HEK293 (cell line): ENCODE measurements at regions not wholly inside any gene's neighbourhood (a gene's known extent, or its start where the extent isn't known, plus 50 kb on each side); places are given as distances from the start of the nearest gene placed in this dataset.

Experiments
- CTCF ChIA-PET: fragments of 350-600 bp; formaldehyde crosslinking; extraction: SDS; loops from one replicate; lab custom pipeline; 2021; ENCODE audit warnings: antibody characterized with exemption; lab: Yijun Ruan, JAX
- POLR2A ChIA-PET: fragments of 300-600 bp; formaldehyde crosslinking; extraction: SDS; loops from one replicate; lab custom pipeline; 2020; ENCODE audit warnings: antibody characterized with exemption, inconsistent platforms; lab: Yijun Ruan, JAX
- H3K27ac ChIP-seq: fragments of 200-500 bp; sonication (Bioruptor generic); 2 replicates; pipeline ENCODE4 v1.5.1; 2014; ENCODE audit warnings: low read depth, low read length, control low read depth, inconsistent platforms; ENCODE audit errors: extremely low read depth
- H3K36me3 ChIP-seq, 2 experiments: fragments of 200-500 bp in 1 of 2; sonication (Bioruptor generic) in 1 of 2; 1 replicate in 1 of 2; 2 replicates in 1 of 2; pipeline ENCODE4 v1.5.1; 2014 to 2017; ENCODE audit warnings: inconsistent platforms in 2 of 2, low read length in 2 of 2; ENCODE audit not compliant: control insufficient read depth in 2 of 2, insufficient read depth in 1 of 2
- H3K4me1 ChIP-seq: fragments of 200-500 bp; sonication (Bioruptor generic); 2 replicates; pipeline ENCODE4 v1.5.1; 2014; ENCODE audit warnings: mild to moderate bottlenecking, low read length, inconsistent platforms; ENCODE audit not compliant: control insufficient read depth, insufficient read depth
- H3K4me3 ChIP-seq: 2 replicates; pipeline ENCODE4 v1.5.1; 2011; ENCODE audit warnings: low read depth, mild to moderate bottlenecking, control low read depth, low read length, moderate library complexity
- H3K9me3 ChIP-seq: fragments of 200-500 bp; sonication (Bioruptor generic); 2 replicates; pipeline ENCODE4 v1.5.1; 2014; ENCODE audit warnings: low read depth, low read length, inconsistent platforms; ENCODE audit not compliant: control insufficient read depth, insufficient read depth
- HOXC10 ChIP-seq: sonication (generic); formaldehyde crosslinking; IDR thresholded peaks from 2 replicates; pipeline ENCODE4 v1.8.1; 2023; ENCODE audit warnings: mild to moderate bottlenecking, missing genetic modification reagents
- IKZF3 ChIP-seq: fragments of 450-650 bp; IDR thresholded peaks from 2 replicates; pipeline ENCODE4 v1.5.0; 2018; ENCODE audit warnings: missing biosample characterization, mild to moderate bottlenecking, missing genetic modification characterization, moderate library complexity
- KLF16 ChIP-seq: fragments of 450-650 bp; formaldehyde crosslinking; IDR thresholded peaks from 2 replicates; pipeline ENCODE4 v1.5.1; 2017; ENCODE audit warnings: missing biosample characterization, missing genetic modification characterization
- REPIN1 ChIP-seq: fragments of 450-650 bp; formaldehyde crosslinking; IDR thresholded peaks from 2 replicates; pipeline ENCODE4 v1.5.1; 2017; ENCODE audit warnings: missing biosample characterization, missing genetic modification characterization, low read depth
- YY2 ChIP-seq: fragments of 450-650 bp; formaldehyde crosslinking; IDR thresholded peaks from 2 replicates; pipeline ENCODE4 v1.5.1; 2016; ENCODE audit warnings: missing biosample characterization, missing genetic modification characterization
- ZFP3 ChIP-seq: fragments of 450-650 bp; formaldehyde crosslinking; IDR thresholded peaks from 2 replicates; pipeline ENCODE4 v1.5.1; 2016; ENCODE audit warnings: low read depth, missing biosample characterization, missing genetic modification characterization
- ZFP37 ChIP-seq: fragments of 450-650 bp; formaldehyde crosslinking; IDR thresholded peaks from 2 replicates; pipeline ENCODE4 v1.5.1; 2016; ENCODE audit warnings: missing biosample characterization, missing genetic modification characterization
- ZNF10 ChIP-seq: fragments of 450-650 bp; formaldehyde crosslinking; IDR thresholded peaks from 2 replicates; pipeline ENCODE4 v1.5.1; 2017; ENCODE audit warnings: missing biosample characterization, missing genetic modification characterization
- ZNF112 ChIP-seq: fragments of 450-650 bp; formaldehyde crosslinking; IDR thresholded peaks from 2 replicates; pipeline ENCODE4 v1.5.0; 2017; ENCODE audit warnings: missing biosample characterization, missing genetic modification characterization
- ZNF114 ChIP-seq: fragments of 450-650 bp; formaldehyde crosslinking; IDR thresholded peaks from 2 replicates; pipeline ENCODE4 v1.5.0; 2017; ENCODE audit warnings: missing biosample characterization, missing genetic modification characterization
- ZNF133 ChIP-seq: fragments of 450-650 bp; formaldehyde crosslinking; IDR thresholded peaks from 2 replicates; pipeline ENCODE4 v1.5.1; 2016; ENCODE audit warnings: missing biosample characterization, missing genetic modification characterization
- ZNF157 ChIP-seq: fragments of 450-650 bp; formaldehyde crosslinking; IDR thresholded peaks from 2 replicates; pipeline ENCODE4 v1.5.1; 2016; ENCODE audit warnings: missing biosample characterization, missing genetic modification characterization
- ZNF175 ChIP-seq: fragments of 450-650 bp; formaldehyde crosslinking; IDR thresholded peaks from 2 replicates; pipeline ENCODE4 v1.5.1; 2016; ENCODE audit warnings: missing biosample characterization, missing genetic modification characterization
- ZNF266 ChIP-seq: fragments of 450-650 bp; formaldehyde crosslinking; IDR thresholded peaks from 2 replicates; pipeline ENCODE4 v1.5.1; 2016; ENCODE audit warnings: missing biosample characterization, missing genetic modification characterization, low read depth
- ZNF37A ChIP-seq: fragments of 450-650 bp; IDR thresholded peaks from 2 replicates; pipeline ENCODE4 v1.5.1; 2018; ENCODE audit warnings: missing biosample characterization, missing genetic modification characterization
- ZNF416 ChIP-seq: fragments of 450-650 bp; formaldehyde crosslinking; IDR thresholded peaks from 2 replicates; pipeline ENCODE4 v1.5.1; 2016; ENCODE audit warnings: missing biosample characterization, missing genetic modification characterization
- ZNF501 ChIP-seq: fragments of 450-650 bp; formaldehyde crosslinking; IDR thresholded peaks from 2 replicates; pipeline ENCODE4 v1.5.1; 2016; ENCODE audit warnings: missing biosample characterization, missing genetic modification characterization
- ZNF521 ChIP-seq: fragments of 450-650 bp; formaldehyde crosslinking; IDR thresholded peaks from 2 replicates; pipeline ENCODE4 v1.5.1; 2017; ENCODE audit warnings: missing biosample characterization, mild to moderate bottlenecking, missing genetic modification characterization
- ZNF561 ChIP-seq: fragments of 450-650 bp; IDR thresholded peaks from 2 replicates; pipeline ENCODE4 v1.5.1; 2018; ENCODE audit warnings: missing biosample characterization, missing genetic modification characterization, borderline replicate concordance
- ZNF585B ChIP-seq: fragments of 450-650 bp; formaldehyde crosslinking; IDR thresholded peaks from 2 replicates; pipeline ENCODE4 v1.5.1; 2016; ENCODE audit warnings: missing biosample characterization, missing genetic modification characterization
- ZNF600 ChIP-seq: fragments of 450-650 bp; formaldehyde crosslinking; IDR thresholded peaks from 2 replicates; pipeline ENCODE4 v1.5.1; 2016; ENCODE audit warnings: missing biosample characterization, missing genetic modification characterization
- ZNF670 ChIP-seq: fragments of 450-650 bp; formaldehyde crosslinking; IDR thresholded peaks from 2 replicates; pipeline ENCODE4 v1.5.1; 2016; ENCODE audit warnings: missing biosample characterization, missing genetic modification characterization, low read depth
- ZNF677 ChIP-seq: fragments of 450-650 bp; IDR thresholded peaks from 2 replicates; pipeline ENCODE4 v1.5.0; 2018; ENCODE audit warnings: missing biosample characterization, mild to moderate bottlenecking, missing genetic modification characterization, moderate library complexity
- ZNF747 ChIP-seq: fragments of 450-650 bp; formaldehyde crosslinking; IDR thresholded peaks from 2 replicates; pipeline ENCODE4 v1.5.1; 2016; ENCODE audit warnings: missing biosample characterization, missing genetic modification characterization
- ZNF76 ChIP-seq: fragments of 450-650 bp; formaldehyde crosslinking; IDR thresholded peaks from 2 replicates; pipeline ENCODE4; 2016; ENCODE audit warnings: low read depth, missing biosample characterization, missing genetic modification characterization, borderline replicate concordance
- ZNF785 ChIP-seq: fragments of 450-650 bp; formaldehyde crosslinking; IDR thresholded peaks from 2 replicates; pipeline ENCODE4 v1.5.1; 2016; ENCODE audit warnings: missing biosample characterization, missing genetic modification characterization
- ZSCAN16 ChIP-seq: fragments of 450-650 bp; formaldehyde crosslinking; IDR thresholded peaks from 2 replicates; pipeline ENCODE4 v1.5.1; 2016; ENCODE audit warnings: missing biosample characterization, missing genetic modification characterization
- TF ChIP-seq, protein P1 (sequence below): fragments of 450-650 bp; formaldehyde crosslinking; IDR thresholded peaks from 2 replicates; pipeline ENCODE4 v1.5.1; 2017; ENCODE audit warnings: missing biosample characterization, missing genetic modification characterization
- TF ChIP-seq, protein P2 (sequence below): fragments of 450-650 bp; formaldehyde crosslinking; IDR thresholded peaks from 2 replicates; pipeline ENCODE4 v1.5.1; 2017; ENCODE audit warnings: missing biosample characterization, missing genetic modification characterization
- TF ChIP-seq, protein P3 (sequence below): fragments of 450-650 bp; formaldehyde crosslinking; IDR thresholded peaks from 2 replicates; pipeline ENCODE4 v1.5.1; 2016; ENCODE audit warnings: missing biosample characterization, missing genetic modification characterization
- TF ChIP-seq, protein P4 (sequence below): fragments of 450-650 bp; formaldehyde crosslinking; IDR thresholded peaks from 2 replicates; pipeline ENCODE4 v1.5.1; 2016; ENCODE audit warnings: missing biosample characterization, missing genetic modification characterization

DNA sequence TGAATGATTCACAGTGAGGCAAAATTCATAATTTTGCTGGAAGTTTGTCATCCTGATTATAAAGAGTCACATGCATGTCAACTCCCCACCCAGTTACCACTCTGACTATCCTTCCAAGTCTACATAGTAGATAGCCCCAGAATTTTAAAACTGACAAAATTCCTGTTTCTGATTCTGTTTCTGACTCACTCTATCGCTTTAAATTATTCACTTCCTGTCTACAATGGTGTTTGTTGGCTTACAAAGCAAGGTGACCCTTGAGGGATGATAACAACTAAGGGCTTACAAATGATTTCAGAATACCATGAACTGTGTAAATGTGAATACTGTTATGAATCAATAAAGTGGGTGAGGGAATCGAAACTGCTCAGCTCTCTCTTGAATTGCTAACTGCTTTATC is 98.7 kb upstream of the KL start:
- Histone ChIP-seq H3K9me3 (no peaks in the 10 kb centered on the region), H3K4me3 (no peak overlapping the region), H3K4me1 (no peaks in the 10 kb centered on the region), H3K36me3 (no peaks in the 10 kb centered on the region), H3K27ac (no peak overlapping the region)
- CTCF ChIA-PET: no interaction called here
- TF ChIP-seq ZNF585B: no peak
- TF ChIP-seq HOXC10: no peak
- no peak for TF ChIP-seq IKZF3 (tag by site-specific recombination)
- TF ChIP-seq ZNF785 (tag by site-specific recombination): no peak
- TF ChIP-seq, protein P1, sequence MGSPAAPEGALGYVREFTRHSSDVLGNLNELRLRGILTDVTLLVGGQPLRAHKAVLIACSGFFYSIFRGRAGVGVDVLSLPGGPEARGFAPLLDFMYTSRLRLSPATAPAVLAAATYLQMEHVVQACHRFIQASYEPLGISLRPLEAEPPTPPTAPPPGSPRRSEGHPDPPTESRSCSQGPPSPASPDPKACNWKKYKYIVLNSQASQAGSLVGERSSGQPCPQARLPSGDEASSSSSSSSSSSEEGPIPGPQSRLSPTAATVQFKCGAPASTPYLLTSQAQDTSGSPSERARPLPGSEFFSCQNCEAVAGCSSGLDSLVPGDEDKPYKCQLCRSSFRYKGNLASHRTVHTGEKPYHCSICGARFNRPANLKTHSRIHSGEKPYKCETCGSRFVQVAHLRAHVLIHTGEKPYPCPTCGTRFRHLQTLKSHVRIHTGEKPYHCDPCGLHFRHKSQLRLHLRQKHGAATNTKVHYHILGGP (tag by site-specific recombination): no peak
- TF ChIP-seq ZNF37A (tag by site-specific recombination): no peak
- no peak for TF ChIP-seq ZNF561 (tag by site-specific recombination)
- no peak for TF ChIP-seq ZNF670
- no peak for TF ChIP-seq ZNF10 (tag by site-specific recombination)
- TF ChIP-seq ZNF677 (tag by site-specific recombination): no peak
- TF ChIP-seq ZFP3 (tag by site-specific recombination): no peak
- no peak for TF ChIP-seq ZNF112 (tag by site-specific recombination)
- TF ChIP-seq KLF16 (tag by site-specific recombination): no peak
- TF ChIP-seq, protein P2, sequence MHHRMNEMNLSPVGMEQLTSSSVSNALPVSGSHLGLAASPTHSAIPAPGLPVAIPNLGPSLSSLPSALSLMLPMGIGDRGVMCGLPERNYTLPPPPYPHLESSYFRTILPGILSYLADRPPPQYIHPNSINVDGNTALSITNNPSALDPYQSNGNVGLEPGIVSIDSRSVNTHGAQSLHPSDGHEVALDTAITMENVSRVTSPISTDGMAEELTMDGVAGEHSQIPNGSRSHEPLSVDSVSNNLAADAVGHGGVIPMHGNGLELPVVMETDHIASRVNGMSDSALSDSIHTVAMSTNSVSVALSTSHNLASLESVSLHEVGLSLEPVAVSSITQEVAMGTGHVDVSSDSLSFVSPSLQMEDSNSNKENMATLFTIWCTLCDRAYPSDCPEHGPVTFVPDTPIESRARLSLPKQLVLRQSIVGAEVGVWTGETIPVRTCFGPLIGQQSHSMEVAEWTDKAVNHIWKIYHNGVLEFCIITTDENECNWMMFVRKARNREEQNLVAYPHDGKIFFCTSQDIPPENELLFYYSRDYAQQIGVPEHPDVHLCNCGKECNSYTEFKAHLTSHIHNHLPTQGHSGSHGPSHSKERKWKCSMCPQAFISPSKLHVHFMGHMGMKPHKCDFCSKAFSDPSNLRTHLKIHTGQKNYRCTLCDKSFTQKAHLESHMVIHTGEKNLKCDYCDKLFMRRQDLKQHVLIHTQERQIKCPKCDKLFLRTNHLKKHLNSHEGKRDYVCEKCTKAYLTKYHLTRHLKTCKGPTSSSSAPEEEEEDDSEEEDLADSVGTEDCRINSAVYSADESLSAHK (tag by site-specific recombination): no peak
- TF ChIP-seq ZNF600 (tag by site-specific recombination): no peak
- TF ChIP-seq, protein P3, sequence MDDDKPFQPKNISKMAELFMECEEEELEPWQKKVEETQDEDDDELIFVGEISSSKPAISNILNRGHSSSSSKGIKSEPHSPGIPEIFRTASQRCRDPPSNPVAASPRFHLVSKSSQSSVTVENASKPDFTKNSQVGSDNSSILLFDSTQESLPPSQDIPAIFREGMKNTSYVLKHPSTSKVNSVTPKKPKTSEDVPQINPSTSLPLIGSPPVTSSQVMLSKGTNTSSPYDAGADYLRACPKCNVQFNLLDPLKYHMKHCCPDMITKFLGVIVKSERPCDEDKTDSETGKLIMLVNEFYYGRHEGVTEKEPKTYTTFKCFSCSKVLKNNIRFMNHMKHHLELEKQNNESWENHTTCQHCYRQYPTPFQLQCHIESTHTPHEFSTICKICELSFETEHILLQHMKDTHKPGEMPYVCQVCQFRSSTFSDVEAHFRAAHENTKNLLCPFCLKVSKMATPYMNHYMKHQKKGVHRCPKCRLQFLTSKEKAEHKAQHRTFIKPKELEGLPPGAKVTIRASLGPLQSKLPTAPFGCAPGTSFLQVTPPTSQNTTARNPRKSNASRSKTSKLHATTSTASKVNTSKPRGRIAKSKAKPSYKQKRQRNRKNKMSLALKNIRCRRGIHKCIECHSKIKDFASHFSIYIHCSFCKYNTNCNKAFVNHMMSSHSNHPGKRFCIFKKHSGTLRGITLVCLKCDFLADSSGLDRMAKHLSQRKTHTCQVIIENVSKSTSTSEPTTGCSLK (tag by site-specific recombination): no peak
- TF ChIP-seq ZNF501 (tag by site-specific recombination): no peak
- POLR2A ChIA-PET: no interaction called here

DNA sequence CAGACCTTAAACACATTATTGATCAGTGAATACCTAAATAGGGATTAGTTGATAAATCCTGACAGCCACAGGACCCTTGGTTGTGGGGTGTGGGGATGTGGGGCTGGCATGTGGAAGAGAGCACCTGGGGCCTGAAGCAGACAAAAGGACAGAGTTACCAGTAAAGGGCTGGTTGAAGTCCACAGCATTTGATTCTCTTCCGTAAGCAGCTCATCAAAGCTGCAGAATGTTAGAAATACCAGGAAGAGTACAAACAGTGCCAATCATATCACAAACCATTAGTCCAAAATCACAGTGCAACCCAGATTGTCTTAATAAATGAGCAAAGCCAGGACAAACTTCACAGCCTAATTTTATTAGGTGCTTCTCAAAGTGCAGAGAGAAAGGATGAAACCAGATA is 92.5 kb upstream of the KL start:
- Histone ChIP-seq H3K9me3 (no peaks in the 10 kb centered on the region), H3K27ac (no peak overlapping the region), H3K4me3 (no peak overlapping the region), H3K4me1 (no peaks in the 10 kb centered on the region), H3K36me3 (no peaks in the 10 kb centered on the region)
- ChIA-PET CTCF (interaction anchor here (1.2 kb wide), 1 partner anchor 21 kb away, joined by 3 read pairs; no protein-coding TSS in a partner anchor), POLR2A (no interaction called here)
- TF ChIP-seq ZNF76 (no peak), ZNF157 (tag by site-specific recombination) (no peak), ZNF175 (tag by site-specific recombination) (no peak), ZNF747 (no peak), YY2 (tag by site-specific recombination) (no peak), ZSCAN16 (no peak), ZFP37 (tag by site-specific recombination) (no peak), ZNF521 (tag by site-specific recombination) (no peak), ZNF133 (tag by site-specific recombination) (no peak), ZNF785 (tag by site-specific recombination) (no peak), ZNF416 (tag by site-specific recombination) (no peak), ZNF266 (tag by site-specific recombination) (no peak), REPIN1 (tag by site-specific recombination) (no peak), ZNF114 (tag by site-specific recombination) (no peak)
- TF ChIP-seq, protein P4, sequence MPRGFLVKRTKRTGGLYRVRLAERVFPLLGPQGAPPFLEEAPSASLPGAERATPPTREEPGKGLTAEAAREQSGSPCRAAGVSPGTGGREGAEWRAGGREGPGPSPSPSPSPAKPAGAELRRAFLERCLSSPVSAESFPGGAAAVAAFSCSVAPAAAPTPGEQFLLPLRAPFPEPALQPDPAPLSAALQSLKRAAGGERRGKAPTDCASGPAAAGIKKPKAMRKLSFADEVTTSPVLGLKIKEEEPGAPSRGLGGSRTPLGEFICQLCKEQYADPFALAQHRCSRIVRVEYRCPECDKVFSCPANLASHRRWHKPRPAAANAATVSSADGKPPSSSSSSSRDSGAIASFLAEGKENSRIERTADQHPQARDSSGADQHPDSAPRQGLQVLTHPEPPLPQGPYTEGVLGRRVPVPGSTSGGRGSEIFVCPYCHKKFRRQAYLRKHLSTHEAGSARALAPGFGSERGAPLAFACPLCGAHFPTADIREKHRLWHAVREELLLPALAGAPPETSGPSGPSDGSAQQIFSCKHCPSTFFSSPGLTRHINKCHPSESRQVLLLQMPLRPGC (tag by site-specific recombination): no peak
